ENCODE measurements at regions not wholly inside any gene's neighbourhood (a gene's known extent, or its start where the extent isn't known, plus 50 kb on each side); places are given as distances from the start of the nearest gene placed in this dataset.
A peak's percentile ranks its signal among the peaks of the same experiment; 100 is the strongest.

DNA sequence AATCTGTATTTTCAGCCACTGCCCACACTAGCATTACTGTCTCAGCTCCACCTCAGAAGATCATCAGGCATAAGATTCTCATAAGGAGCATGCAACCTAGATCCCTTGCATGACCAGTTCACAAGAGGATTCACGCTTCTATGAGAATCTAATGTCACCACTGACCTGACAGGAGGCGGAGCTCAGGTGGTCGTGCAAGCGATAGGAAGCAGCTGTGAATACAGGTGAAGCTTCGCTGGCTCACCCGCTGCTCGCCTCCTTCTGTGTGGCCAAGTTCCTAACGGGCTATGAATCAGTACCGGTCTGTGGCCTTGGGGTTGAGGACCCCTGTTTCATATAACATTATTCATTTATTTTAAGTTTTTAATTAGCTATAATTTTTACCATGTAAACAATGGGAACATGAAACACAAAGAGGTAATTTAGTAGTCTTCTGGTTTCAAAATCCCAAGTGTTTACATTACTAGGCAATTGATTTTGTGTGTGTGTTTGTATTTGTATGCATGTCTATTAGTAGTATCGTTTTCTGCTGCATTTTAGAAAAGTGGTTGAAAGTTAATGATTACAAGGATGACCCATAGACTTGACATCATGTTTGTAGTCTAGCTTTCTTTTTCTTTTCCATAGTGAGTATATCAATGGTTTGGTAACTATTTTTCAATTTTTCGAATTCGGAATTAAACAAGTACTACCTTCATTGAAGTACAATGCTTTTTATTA is 159.4 kb downstream of the TENT4A start:
- DNase-seq = no peak

DNA sequence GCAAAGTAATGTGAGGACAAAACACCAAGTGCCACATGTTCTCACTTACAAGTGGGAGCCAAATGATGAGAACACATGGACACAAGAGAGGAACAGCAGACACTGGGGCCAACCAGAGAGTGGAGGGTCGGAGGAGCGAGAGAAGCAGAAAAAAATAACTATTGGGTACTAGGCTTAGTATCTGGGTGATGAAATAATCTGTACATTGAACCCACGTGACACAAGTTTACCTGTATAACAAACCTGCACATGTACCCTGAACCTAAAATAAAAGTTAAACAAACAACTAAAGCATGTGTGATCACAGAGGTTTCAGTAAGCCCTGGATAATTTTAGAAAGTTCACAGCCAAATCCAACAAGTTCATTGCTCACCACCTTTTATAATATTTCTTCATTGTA is 160.1 kb downstream of the TENT4A start:
- no peak for DNase-seq

DNA sequence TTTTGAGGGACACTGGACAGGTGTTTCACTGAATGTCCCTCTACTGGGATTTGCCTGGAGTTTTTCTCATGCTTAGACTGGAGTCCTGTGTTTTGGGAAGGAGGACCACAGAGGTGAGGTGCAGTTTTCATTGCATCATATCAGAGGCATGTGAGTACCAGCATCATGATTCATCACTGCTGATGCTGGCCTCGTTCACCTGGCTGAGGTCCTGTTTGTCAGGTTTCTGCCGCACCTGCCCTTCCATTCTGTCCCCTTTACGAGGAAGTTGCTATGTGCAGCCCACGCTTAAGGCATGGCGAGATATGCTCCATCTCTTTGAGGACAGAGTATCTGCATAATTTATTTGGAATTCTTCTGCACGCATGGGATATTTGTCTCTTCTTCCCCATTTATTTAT is 162.1 kb downstream of the TENT4A start:
- no peak for DNase-seq

DNA sequence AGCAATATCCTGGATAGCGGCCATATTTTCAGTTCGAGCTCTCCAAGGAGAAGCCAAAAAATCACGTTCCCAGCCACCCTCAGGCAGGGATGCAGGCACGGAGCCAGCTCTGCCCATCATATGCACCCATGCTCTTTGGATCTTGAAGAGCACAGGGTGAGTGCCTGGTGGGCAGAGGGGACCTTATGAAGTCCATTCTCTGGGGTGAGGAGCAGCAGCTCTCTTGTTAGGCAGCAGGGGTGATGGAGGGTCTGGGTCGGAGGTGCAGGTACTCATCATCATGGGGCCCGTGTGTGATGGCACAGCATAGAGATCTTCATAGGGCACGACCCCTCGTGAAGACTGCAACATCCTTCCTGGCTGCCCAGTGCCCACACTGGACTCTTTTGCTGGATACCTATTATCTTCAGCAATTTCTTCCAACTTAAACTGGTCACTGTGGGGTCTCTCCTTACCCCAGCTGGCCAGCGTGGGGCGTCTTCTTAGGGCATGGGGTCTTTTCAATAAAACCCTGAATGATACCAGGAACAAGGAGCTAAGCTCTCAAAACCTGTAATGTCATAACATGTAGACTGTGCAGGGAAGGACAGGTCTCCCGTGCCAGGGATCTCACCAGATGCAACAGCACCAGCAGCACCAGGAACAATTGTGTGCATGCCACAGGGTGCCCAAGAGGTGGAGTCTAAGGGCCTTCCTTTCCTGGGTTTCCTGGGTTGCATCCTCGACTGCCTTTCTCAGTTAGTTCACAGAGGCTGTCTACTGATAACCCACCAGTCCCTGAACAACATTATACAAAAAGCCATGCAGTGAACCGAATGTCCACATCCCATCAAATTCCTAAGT is 165.0 kb downstream of the TENT4A start:
- no peak for DNase-seq

DNA sequence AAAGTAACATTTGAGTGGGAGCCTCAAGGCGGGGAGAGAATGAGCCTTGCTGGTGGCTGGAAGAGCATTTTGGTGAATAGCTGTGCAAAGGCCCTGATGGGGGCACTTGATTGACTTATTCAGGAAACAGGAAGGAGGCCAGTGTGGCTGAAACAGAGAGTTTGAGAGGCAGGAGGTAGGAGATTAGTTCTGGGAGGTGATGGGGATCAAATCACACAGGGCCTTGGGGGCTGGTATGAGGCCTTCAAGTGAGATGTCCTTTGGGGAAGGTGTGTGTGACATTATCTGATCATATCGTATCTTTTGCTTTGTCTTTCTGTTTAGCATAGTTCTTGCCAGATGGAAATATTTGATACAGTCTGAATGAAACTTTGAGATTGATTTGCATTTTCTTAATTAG is 172.3 kb downstream of the TENT4A start:
- no peak for DNase-seq

DNA sequence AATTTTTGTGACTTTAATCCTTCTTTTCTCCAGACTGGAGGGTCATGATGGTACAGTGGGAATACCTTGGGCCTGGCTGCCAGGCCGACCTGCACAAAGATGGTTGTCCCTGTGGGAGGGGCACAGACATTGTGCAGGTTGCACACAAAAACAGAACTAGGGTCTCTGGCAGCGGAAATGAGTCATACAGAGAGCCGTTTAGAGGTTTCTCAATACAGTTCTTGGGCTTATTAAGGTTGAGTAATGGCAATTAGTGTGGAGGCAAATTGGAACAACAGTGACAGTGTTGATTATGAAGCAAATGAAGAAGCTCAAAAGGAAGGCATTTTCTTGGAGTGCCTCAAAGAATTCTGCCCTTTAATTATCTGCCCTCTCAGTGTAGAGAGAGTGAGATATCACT is 173.6 kb downstream of the TENT4A start:
- no peak for DNase-seq

DNA sequence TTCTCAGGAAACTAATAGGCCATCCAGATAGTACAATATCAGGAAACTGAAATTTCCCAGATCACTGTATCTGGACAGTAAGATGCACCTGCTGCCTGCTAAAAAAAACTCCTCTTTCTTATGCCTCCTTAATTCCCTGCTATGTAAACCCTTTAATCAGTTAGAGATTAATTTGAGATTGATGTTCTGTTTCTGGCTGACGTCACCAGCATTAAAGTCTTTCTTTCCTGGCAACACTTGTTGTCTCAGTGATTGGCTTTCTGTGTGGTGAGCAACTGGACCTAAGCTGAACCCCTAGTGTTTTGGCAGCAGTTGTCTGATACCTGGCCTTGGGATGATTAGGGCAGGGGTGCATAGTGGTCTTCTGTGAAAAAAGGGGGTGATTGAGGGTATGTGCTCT is 175.8 kb downstream of the TENT4A start:
- no peak for DNase-seq

DNA sequence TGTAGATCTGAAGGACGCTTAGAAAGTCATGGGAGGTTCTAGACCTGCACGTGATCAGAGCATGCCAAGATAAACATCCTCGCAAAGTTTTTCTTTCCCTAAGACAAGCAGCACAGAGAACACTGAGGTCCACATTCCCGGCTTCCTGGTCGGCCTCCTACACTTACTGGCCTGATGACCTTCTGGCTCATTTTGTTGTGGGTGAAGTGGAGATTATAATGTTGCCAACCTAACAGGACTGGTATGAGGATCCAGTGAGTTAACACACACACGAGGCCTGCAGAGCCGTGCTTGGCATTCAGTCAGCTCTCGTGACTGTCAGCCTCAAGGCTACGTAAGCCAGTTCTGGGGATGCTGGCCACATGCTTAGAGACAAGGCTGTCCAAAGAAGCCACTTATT is 186.0 kb downstream of the TENT4A start:
- no peak for DNase-seq

DNA sequence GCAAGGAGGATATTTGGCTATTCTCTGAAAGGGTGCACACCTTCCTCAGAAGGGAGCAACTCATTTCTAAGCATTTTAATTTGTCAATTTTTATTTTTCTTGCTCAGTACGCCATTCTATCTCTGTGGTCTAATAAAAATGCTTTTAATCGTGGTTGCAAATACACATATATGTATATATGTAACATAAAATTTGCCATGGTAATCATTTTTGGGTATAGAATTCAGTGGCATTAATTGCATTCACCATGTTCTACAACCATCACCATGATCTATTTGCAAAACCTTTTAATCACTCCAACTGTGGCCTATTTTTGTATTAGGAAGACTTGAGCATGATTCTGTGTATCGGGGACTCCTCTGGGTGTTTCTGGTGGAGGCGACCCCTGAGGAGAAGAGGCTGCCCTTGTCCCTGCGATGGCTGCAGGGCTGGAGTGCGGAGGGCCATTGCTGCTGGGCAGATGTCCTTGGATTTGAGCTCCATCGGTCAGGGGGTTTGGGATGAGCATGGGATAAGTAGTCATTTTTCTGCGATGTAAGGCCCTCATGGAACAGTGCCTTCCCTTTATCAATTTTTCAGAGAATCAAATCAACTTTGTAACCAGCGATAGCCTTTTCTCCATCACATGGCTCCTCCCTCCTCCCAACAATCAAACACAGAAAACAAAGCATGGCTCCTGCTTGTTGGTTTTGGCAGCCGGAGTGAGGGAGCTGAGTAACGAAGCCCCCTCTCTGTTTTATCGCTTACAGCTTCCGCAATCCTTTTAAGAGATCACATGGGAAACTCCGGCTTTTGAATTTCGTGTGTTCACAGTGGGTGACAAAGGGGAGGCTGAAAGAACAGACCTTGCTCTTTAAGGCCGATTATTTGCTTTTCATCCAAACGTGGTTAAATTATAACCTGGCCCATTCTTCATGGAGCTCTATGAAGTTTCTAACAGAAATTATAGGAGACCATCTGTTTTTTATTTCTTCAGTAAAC is 187.3 kb downstream of the TENT4A start:
- peak; percentile 57 for DNase-seq

DNA sequence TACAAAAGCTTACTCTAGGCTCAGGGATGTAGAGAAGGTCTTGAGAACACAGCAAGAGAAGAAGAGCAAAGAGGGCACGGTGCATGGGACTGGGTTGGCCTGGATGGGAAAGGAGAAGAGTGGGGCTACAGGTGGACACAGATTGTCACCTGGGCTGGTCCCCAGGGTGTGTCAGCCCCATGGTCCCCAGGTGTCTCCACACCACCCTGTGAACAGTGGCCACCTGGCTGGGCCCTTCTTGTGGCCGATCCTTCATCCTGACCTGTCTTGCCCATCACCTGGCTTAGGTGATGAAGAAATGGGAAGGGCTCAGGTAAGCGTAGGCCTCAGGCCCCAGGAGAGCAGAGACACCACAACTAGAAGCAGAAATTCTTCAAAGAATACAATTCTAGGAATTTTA is 188.9 kb downstream of the TENT4A start:
- DNase-seq = no peak

DNA sequence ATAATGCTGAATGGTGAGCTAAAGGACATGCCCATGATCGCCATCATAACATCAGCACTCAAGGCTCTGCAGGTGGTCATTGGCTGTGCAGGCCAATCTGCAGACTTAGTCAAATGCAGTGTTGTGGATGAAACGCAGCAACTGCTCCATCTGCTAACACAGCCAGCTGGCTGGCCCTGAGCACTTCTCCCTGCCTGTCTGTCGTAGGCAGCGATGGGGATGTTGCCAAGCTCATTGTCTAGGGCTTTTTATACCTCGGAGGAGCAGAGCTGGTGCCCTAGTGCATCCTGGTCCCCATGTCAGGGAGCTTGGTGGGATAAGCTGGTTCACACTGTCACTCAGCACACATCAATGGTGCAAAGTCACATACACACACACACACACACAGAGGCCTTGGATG is 189.4 kb downstream of the TENT4A start:
- peak; percentile 67 for DNase-seq

DNA sequence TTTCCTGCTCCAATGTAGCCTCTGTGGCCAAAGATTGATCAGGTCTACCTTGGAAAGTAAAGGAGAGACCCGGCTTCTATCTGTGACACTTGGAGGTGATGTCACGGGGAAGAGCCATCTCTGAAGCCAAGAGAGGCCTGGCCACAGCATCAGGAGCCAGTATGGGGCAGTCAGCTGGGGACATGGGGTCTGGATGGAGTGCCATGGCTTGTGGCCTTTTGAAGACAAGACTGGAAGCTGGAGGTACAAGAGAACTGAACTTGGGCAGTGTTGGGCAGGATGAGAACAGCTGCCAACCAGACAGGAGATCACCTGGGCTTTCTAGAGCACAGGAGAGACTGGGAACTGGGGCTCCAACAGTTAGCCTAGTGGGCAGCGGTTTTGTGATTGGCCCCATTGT is 190.7 kb downstream of the TENT4A start:
- no peak for DNase-seq

DNA sequence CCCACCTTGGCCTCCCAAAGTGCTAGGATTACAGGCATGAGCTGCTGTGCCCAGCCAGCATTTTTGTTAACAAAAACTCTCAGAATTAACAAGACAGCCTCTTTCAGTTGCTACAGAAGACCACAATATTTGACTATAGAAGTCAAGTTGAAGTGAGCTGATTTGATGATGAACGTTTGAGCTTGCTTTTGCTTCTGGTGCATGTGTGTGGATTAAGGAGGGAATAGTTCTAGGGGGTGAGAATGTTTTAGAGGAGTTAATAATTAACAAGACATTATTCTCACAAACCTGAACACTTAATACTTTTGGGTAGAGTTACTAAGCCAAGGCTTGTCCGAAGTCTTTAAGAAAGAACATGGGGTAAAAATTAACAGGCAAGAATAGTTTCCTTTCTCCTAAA is 191.6 kb downstream of the TENT4A start:
- no peak for DNase-seq

DNA sequence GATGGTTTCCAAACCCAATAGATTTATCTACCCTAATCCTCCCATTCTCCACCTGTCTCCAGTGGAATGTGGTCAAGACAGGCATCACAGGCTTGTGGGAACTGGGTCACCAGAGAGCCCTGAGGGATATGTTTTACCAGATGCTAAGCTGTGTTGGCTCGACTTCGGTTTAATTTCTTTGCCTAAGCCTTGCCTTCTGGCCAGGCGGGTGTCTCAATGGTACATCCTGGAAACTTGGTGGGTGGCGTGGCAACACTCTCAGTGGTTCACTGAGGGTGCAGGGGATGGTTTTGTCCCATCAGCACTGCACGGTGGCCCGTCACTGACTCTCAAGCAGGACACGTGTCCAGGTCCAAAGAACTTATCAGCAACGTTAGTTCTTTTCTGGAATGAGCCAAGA is 192.2 kb downstream of the TENT4A start:
- DNase-seq = no peak

DNA sequence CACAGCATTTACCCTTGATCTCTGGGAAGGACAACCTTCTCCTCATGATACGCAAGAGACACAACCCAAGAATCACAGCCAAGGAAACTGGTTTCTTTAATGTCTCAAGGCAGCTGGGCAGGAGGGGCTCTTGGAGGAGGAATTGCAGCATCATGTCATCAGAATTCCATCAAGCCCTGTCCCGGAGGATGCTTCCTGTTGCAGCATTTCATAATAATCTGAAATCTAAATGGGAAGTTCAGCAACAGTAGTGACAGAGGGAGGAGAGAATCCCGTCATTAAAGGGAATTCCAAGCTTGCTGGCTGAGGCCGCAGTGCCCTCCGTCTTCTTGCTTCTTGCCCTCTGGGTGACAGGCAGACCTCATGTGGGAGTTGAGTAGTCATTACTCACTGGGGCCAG is 192.7 kb downstream of the TENT4A start:
- DNase-seq = no peak

DNA sequence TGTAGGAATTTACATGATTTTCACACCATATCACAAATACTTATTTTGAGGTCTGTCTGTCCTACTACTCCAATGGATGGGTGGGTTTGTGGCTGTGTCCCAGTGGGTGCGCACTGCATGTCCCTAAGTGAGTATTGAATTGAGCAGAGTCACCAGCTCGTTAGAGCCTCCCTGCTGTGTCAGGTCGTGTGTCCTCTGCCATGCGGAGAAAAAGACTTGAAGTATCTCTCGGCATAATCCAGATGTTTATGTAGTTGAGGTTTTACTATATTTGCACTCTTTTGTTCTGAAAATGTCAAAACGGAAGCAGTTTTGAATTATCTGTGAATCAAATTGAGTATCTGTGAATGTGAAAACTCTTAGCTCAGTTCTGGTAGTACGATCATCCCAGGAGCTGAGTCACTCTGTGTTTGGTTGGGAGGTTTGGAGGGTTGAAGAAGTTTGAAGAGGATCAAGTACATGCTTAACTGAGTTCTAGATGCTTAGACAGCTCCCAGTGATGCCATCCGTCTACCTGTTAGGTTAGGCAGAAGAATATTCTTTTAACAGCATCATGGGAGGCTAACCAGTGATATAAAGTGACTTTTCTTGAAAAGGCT is 194.2 kb downstream of the TENT4A start:
- no peak for DNase-seq

DNA sequence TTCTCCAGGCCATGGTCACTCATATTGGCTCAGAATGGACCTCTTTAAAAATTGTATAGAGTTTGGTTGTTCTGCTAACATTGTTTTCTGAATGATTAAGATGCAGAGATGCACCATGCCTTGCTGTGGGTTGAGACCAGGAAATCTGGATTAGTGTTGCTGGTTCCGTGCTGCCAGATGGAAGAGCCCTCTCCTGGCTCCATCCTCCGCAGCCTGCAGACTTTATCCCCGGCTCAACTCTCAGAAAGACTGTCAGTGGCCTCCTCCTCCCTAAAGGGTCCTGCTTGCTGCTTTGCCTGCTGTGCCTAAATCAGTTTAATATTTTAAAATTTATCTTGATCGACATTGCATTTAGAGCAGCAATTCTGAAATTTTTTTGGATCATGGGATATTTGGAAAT is 196.7 kb downstream of the TENT4A start:
- no peak for DNase-seq

DNA sequence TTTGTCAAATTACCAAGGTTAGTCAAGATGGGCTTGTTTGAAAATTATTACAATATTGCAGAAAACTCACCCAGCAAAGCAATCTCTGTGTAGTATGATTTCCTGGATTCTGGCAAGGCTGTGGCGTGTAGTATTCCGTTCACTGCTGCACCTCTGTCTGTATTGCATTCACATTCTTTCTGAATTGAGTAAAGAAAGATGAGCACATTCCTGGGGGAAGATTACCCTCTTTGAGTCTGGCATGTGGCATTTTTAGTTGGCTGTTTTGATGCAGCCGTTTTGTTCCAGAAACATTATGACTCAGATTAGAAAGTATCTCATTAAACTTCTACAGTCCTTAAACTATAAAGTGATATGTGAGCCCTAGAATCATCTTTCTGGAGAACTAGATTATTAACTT is 197.7 kb downstream of the TENT4A start:
- no peak for DNase-seq

DNA sequence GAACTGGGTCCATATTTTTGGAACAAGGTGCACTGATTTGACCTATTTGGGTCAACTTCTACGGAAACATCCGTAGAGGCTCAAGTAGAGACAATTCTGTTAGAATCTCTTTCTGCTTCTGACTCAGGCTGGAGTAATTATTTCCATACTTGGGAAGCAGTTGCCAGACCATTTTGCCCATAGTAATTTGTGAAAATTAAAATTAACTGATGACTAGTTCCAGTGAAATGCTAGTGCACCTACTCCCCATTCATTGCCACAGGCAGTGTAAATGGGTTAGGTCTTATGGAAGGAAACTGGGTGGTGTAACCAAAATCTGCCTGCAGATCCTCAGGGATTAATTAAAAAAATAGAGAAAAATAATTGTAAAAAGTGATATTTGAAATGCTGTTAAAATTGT is 201.1 kb downstream of the TENT4A start:
- DNase-seq = no peak

DNA sequence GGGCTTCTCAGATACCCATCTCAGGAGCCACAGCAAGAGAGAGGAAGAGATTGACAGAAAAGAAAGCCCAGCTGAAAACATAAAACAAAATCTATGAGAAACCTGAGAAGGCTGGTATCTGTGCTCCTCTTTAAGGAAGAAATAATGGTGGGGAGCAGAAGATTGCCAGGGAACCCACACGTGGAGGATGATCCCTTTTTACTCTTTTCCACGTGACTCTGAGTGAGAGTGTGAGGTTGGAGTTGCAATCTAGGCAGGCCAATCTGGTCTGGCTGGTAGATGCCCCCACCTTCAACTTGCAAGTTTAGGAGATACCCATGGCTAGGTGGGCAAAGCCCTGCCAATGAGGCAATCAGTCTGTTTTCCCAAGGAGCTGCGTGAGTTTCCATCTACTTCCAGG is 202.3 kb downstream of the TENT4A start:
- DNase-seq = no peak

DNA sequence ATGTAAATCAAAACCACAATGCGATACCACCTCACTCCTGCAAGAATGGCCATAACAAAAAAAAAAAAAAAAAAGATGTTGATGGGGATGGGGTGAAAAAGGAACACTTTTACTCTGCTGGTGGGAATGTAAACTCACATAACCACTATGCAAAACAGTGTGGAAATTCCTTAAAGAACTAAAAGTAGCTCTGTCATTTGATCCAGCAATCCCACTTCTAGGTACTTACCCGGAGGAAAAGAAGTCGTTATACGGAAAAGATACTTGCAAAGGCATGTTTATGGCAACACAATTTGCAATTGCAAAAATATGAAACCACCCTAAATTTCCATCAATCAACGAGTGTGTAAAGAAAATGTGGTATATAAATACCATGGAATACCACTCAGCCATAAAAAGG is 205.0 kb downstream of the TENT4A start:
- no peak for DNase-seq

DNA sequence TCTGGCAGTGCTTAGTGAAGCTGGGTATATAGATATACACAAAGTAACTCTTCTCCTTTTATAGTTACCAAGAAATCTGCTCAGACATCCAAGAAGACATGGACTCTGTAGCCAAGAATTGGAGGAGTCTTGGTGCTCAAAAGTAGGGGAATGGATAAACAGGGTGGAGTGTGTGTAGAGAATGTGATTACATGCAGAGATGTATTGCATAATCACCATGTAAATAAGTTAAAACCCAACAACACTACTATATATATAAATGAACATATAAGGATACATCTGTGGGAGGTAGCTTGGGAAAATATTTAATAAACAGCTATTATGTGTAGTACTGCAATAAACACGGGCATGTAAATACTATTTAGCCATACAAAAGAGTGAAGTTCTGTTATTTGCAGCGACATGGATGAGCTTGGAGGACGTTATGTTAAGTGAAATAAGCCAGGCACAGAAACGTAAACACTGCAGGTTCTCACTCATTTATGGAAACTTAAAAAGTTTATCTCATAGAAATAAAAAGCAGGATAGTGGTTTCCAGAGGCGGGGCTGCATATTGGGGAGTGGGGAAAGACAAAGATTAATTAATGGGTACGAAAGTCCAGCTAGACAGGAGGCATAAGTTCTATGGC is 207.5 kb downstream of the TENT4A start:
- no peak for DNase-seq

Measured in DMS 273 treated with DMSO at 0.1 percent for 48 hours (cell line).